H9 (cell line): ENCODE measurements at regions not wholly inside any gene's neighbourhood (a gene's known extent, or its start where the extent isn't known, plus 50 kb on each side); places are given as distances from the start of the nearest gene placed in this dataset.

ENCODE experiments used
- DNase-seq: peaks from one replicate; pipeline ENCODE4 v3.0.0-alpha.2; 2017
- H2AFZ ChIP-seq: one replicate; pipeline ENCODE4 v1.6.1; 2013; ENCODE audit warnings: mild to moderate bottlenecking, low read length, control low read depth, moderate library complexity
- H2AK5ac ChIP-seq: 2 replicates; pipeline ENCODE4 v1.6.1; 2013; ENCODE audit warnings: low read length, control low read depth, mixed read lengths; ENCODE audit not compliant: insufficient read length
- H2BK120ac ChIP-seq: one replicate; pipeline ENCODE4 v1.6.1; 2013; ENCODE audit warnings: low read depth, mild to moderate bottlenecking, low read length, control low read depth, inconsistent platforms; ENCODE audit not compliant: poor library complexity, severe bottlenecking
- H2BK12ac ChIP-seq: 2 replicates; pipeline ENCODE4 v1.6.1; 2013; ENCODE audit warnings: low read length, control low read depth, mixed read lengths, low read depth; ENCODE audit not compliant: insufficient read length
- H2BK15ac ChIP-seq: 2 replicates; pipeline ENCODE4 v1.6.1; 2013; ENCODE audit warnings: low read depth, low read length, control low read depth
- H2BK20ac ChIP-seq: one replicate; pipeline ENCODE4 v1.6.1; 2013; ENCODE audit warnings: low read depth, mild to moderate bottlenecking, low read length, control low read depth, inconsistent platforms; ENCODE audit not compliant: poor library complexity, severe bottlenecking
- H2BK5ac ChIP-seq: 2 replicates; pipeline ENCODE4 v1.6.1; 2013; ENCODE audit warnings: low read length, control low read depth, mixed read lengths; ENCODE audit not compliant: insufficient read length
- H3K14ac ChIP-seq: 2 replicates; pipeline ENCODE4 v1.6.1; 2013; ENCODE audit warnings: low read length, control low read depth; ENCODE audit not compliant: insufficient read depth
- H3K18ac ChIP-seq: 2 replicates; pipeline ENCODE4 v1.6.1; 2013; ENCODE audit warnings: low read depth, mild to moderate bottlenecking, mixed read lengths, low read length, control low read depth; ENCODE audit not compliant: insufficient read length
- H3K23ac ChIP-seq: 2 replicates; pipeline ENCODE4 v1.6.1; 2013; ENCODE audit warnings: low read length, control low read depth, mixed read lengths, low read depth; ENCODE audit not compliant: insufficient read length
- H3K23me2 ChIP-seq: 2 replicates; pipeline ENCODE4 v1.6.1; 2013; ENCODE audit warnings: low read depth, mild to moderate bottlenecking, mixed read lengths, low read length, control low read depth; ENCODE audit not compliant: insufficient read length, poor library complexity, severe bottlenecking
- H3K27ac ChIP-seq: 2 replicates; pipeline ENCODE4 v1.5.1; 2013; ENCODE audit warnings: low read length, control low read depth, mixed read lengths, low read depth; ENCODE audit not compliant: insufficient read length
- H3K27me3 ChIP-seq: 2 replicates; pipeline ENCODE4 v1.6.1; 2013; ENCODE audit warnings: low read length, control low read depth, inconsistent platforms; ENCODE audit not compliant: insufficient read depth
- H3K4ac ChIP-seq: 2 replicates; pipeline ENCODE4 v1.6.1; 2013; ENCODE audit warnings: low read depth, mild to moderate bottlenecking, control low read depth, inconsistent platforms, low read length, moderate library complexity
- H3K4me1 ChIP-seq: 2 replicates; pipeline ENCODE4 v1.6.1; 2013; ENCODE audit warnings: low read length, control low read depth, inconsistent platforms; ENCODE audit not compliant: insufficient read depth
- H3K4me2 ChIP-seq: 2 replicates; pipeline ENCODE4 v1.6.1; 2013; ENCODE audit warnings: low read length, control low read depth, mixed read lengths; ENCODE audit not compliant: insufficient read length, insufficient read depth
- H3K56ac ChIP-seq: 2 replicates; pipeline ENCODE4 v1.6.1; 2013; ENCODE audit warnings: low read depth, mild to moderate bottlenecking, mixed read lengths, low read length, control low read depth; ENCODE audit not compliant: insufficient read length
- H3K79me1 ChIP-seq: 2 replicates; pipeline ENCODE4 v1.6.1; 2013; ENCODE audit warnings: low read depth, mild to moderate bottlenecking, moderate library complexity, low read length, control low read depth, inconsistent platforms; ENCODE audit not compliant: insufficient read depth, poor library complexity, severe bottlenecking
- H3K79me2 ChIP-seq: 2 replicates; pipeline ENCODE4 v1.6.1; 2013; ENCODE audit warnings: low read length, control low read depth, inconsistent platforms; ENCODE audit not compliant: insufficient read depth
- H3K9ac ChIP-seq: 2 replicates; pipeline ENCODE4 v1.6.1; 2013; ENCODE audit warnings: low read length, control low read depth, mixed read lengths; ENCODE audit not compliant: insufficient read length; ENCODE audit errors: extremely low read depth
- H3K9me3 ChIP-seq: one replicate; pipeline ENCODE4 v1.6.1; 2013; ENCODE audit warnings: low read depth, low read length, inconsistent platforms; ENCODE audit not compliant: control insufficient read depth
- H3T11ph ChIP-seq: one replicate; pipeline ENCODE4 v1.6.1; 2013; ENCODE audit warnings: mild to moderate bottlenecking, low read length, control low read depth, inconsistent platforms
- H4K20me1 ChIP-seq: one replicate; pipeline ENCODE4 v1.6.1; 2013; ENCODE audit not compliant: control insufficient read depth, insufficient read length, insufficient read depth
- H4K5ac ChIP-seq: 2 replicates; pipeline ENCODE4 v1.6.1; 2013; ENCODE audit warnings: low read depth, mild to moderate bottlenecking, mixed read lengths, low read length, control low read depth; ENCODE audit not compliant: insufficient read length
- H4K8ac ChIP-seq: replicated peaks from 2 replicates; pipeline ENCODE4 v1.6.1; 2013; ENCODE audit warnings: low read length, control low read depth, mixed read lengths, low read depth; ENCODE audit not compliant: insufficient read length
- H4K91ac ChIP-seq: 2 replicates; pipeline ENCODE4 v1.6.1; 2013; ENCODE audit warnings: low read depth, mild to moderate bottlenecking, moderate library complexity, mixed read lengths, low read length, control low read depth; ENCODE audit not compliant: insufficient read length
- H3K27ac Mint-ChIP-seq, 3 experiments: 2 replicates in 2 of 3; 3 replicates in 1 of 3; pipeline ENCODE4 v1.8.0; 2020 to 2021; ENCODE audit warnings: mixed read lengths in 3 of 3, mild to moderate bottlenecking in 1 of 3, moderate library complexity in 1 of 3
- H3K27me3 Mint-ChIP-seq: 2 replicates; pipeline ENCODE4 v1.8.0; 2021; ENCODE audit warnings: low read depth, mild to moderate bottlenecking, moderate library complexity, mixed read lengths
- H3K36me3 Mint-ChIP-seq, 3 experiments: 2 replicates in 2 of 3; 3 replicates in 1 of 3; pipeline ENCODE4 v1.8.0; 2020 to 2021; ENCODE audit warnings: low read depth in 3 of 3, mixed read lengths in 3 of 3; ENCODE audit not compliant: insufficient read depth in 1 of 3
- H3K4me1 Mint-ChIP-seq, 2 experiments: 2 replicates each; pipeline ENCODE4 v1.8.0; 2020; ENCODE audit warnings: mixed read lengths in 2 of 2
- H3K4me3 Mint-ChIP-seq, 2 experiments: 2 replicates in 1 of 2; 3 replicates in 1 of 2; pipeline ENCODE4 v1.8.0; 2020 to 2021; ENCODE audit warnings: mild to moderate bottlenecking in 2 of 2, mixed read lengths in 2 of 2, moderate library complexity in 1 of 2
- H3K9me3 Mint-ChIP-seq, 2 experiments: 2 replicates in 1 of 2; 3 replicates in 1 of 2; pipeline ENCODE4 v1.8.0; 2020; ENCODE audit warnings: mild to moderate bottlenecking in 2 of 2, mixed read lengths in 2 of 2, moderate library complexity in 1 of 2
- TF ChIP-seq, protein P1 (sequence below): fragments of 200-600 bp; sonication (generic); conservative IDR thresholded peaks from 3 replicates; pipeline ENCODE4 v1.8.0; 2021; ENCODE audit warnings: antibody characterized with exemption, mild to moderate bottlenecking

DNA sequence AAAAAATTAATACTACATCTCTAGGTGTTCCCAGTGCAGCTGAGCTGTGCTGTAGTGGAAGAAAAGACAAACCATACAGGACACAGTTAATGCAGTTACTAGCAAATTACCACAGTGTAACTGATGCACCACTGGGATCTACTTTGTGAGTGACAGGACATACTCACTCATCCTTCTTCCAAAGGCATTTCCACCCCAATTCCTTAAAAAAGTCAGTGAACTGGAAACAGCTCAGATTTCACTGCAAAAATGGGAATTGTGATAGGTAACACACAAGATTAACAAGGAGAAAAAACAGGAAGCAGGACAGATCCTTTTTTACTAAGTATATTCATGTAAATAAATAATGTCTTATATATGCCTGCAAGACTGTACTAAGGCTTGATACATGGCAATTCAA is 109.6 kb downstream of the DMAC1 start:
- Histone ChIP-seq H4K20me1 (no peaks in the 10 kb centered on the region), H3K18ac (no peak overlapping the region), H3K23ac (no peak overlapping the region), H3K79me2 (no peaks in the 10 kb centered on the region), H3K23me2 (no peaks in the 10 kb centered on the region), H4K5ac (no peak overlapping the region), H3K4me1 (no peaks in the 10 kb centered on the region), H2BK20ac (no peak overlapping the region), H2AK5ac (no peak overlapping the region), H3K79me1 (no peaks in the 10 kb centered on the region), H3T11ph (no peak overlapping the region), H2BK12ac (no peak overlapping the region), H2BK120ac (no peak overlapping the region), H2BK5ac (no peak overlapping the region), H3K27ac (no peak overlapping the region), H4K8ac (no peak overlapping the region), H3K4ac (no peak overlapping the region), H4K91ac (no peak overlapping the region), H3K9ac (no peak overlapping the region), H2BK15ac (no peak overlapping the region), H3K4me2 (no peak overlapping the region), H3K14ac (no peak overlapping the region), H2AFZ (no peak overlapping the region), H3K27me3 (no peaks in the 10 kb centered on the region), H3K56ac (no peak overlapping the region), H3K9me3 (no peaks in the 10 kb centered on the region)
- TF ChIP-seq, protein P1, sequence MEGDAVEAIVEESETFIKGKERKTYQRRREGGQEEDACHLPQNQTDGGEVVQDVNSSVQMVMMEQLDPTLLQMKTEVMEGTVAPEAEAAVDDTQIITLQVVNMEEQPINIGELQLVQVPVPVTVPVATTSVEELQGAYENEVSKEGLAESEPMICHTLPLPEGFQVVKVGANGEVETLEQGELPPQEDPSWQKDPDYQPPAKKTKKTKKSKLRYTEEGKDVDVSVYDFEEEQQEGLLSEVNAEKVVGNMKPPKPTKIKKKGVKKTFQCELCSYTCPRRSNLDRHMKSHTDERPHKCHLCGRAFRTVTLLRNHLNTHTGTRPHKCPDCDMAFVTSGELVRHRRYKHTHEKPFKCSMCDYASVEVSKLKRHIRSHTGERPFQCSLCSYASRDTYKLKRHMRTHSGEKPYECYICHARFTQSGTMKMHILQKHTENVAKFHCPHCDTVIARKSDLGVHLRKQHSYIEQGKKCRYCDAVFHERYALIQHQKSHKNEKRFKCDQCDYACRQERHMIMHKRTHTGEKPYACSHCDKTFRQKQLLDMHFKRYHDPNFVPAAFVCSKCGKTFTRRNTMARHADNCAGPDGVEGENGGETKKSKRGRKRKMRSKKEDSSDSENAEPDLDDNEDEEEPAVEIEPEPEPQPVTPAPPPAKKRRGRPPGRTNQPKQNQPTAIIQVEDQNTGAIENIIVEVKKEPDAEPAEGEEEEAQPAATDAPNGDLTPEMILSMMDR, result no peak
- H3K27me3 Mint-ChIP-seq, result no peaks in the 10 kb centered on the region
- no peak overlapping the region for H3K27ac Mint-ChIP-seq
- no peak overlapping the region for H3K4me3 Mint-ChIP-seq
- H3K9me3 Mint-ChIP-seq, result no peaks in the 10 kb centered on the region; a peak in 1 of 5 replicates
- no peaks in the 10 kb centered on the region for H3K36me3 Mint-ChIP-seq
- no peaks in the 10 kb centered on the region for H3K4me1 Mint-ChIP-seq
- DNase-seq, result no peak
